Left ventricle myocardium superior (tissue), 1 donor: ENCODE measurements at regions not wholly inside any gene's neighbourhood (a gene's known extent, or its start where the extent isn't known, plus 50 kb on each side); places are given as distances from the start of the nearest gene placed in this dataset.
"Not testable (repeated sequence)": the region's sequence is repeated elsewhere in the genome, so short reads cannot be mapped to it uniquely, and the experiment has no call there.

Experiments used
- ATAC-seq: fragments of 200-7000 bp; cut with Tn5 transposase; one replicate; pipeline ENCODE4 v1.9.1; 2020; ENCODE audit warnings: mild to moderate bottlenecking, moderate library complexity
- DNase-seq: peaks from one replicate; pipeline ENCODE4 v3.0.0-alpha.2; 2020
- intact Hi-C: fragments of 100-400 bp; cut with micrococcal nuclease; formaldehyde crosslinking; loops from one replicate; pipeline ENCODE4 v1.11.0; 2022
- donor health status: DM: no; HTN: yes; CAD: no; lungs with severe emphysema.

DNA sequence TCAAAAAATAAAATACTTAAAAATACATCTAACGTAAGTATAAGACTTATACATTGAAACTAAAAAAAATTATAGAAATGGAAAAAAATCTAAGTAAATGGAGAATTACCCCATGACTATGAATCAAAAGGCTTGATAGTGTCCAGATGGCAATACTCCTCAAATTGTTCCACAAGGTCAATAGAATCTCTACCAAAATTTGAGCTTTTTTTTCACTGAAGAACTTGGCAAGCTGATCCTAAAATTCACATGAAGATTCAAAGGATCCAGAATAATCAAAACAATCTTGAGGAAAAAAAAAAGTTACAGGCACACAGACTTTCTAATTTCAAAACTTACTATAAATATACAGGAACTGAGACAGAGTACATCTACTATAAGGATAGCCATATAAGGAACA is 448.4 kb upstream of the CDH11 start:
- no peak for ATAC-seq
- no peak for DNase-seq
- intact Hi-C loops: no loop called here

DNA sequence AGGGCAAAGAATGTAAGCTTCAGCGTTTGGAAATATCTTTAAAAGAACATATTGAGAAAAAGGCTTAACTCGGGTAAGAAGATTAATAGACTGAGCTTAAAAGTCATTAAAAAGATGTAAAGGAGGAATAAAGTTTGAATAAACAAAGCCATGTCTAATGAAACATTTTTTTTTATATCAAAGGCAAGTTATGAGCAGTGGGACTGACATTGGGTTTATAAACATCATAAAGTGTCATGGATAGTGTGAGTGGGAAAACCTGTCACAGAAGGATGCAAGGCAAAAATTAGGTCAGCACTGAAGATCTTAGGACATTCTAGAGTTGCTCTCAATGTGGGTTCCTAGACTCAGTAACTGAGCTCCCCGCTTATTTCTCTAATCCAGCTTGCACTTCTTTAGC is 438.0 kb upstream of the CDH11 start:
- ATAC-seq (no peak), DNase-seq (no peak)
- intact Hi-C loops: no loop called here

DNA sequence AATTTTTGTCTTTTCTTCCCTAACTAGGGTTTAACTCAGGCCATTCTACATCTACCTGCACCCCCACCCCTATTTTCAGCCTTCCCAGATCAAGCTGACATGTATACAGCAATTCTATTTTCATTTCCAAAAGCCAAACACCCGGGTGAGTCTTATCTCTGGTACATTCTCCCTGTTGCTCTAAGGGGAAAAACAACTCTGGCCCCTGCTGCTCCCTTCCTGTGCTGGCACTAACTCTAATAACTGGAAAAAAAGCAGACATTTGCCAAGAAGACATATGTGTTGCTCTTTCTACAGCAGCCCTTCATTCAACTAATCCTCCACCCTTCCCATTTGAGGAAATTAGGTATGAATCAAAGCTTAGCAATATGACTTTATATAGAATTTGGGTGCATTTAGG is 427.8 kb upstream of the CDH11 start:
- intact Hi-C loops: not testable (repeated sequence)
- ATAC-seq: peak; percentile 57

DNA sequence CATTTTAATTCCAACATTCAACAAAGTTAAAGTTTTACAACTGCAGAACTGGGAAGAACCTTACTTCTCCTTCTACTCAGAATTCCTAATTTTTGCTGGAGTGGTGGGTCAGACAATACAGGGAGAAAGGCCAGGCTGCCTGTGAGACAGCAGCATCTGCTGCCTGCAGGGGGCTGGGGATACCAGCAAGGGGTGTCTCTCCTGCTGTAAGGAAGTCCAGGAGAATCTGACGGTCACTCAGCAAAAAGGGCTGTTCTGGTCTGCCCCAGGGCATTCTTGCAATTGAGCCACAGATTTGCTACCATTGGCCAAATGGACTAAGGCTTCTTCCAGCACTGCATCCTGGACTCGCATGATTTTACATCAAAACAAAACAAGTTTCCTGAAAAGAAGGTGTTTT is 426.6 kb upstream of the CDH11 start:
- ATAC-seq: no peak
- intact Hi-C loops: no loop called here
- no peak for DNase-seq

More for the DNA sequence above, 427.8 kb upstream of the CDH11 start:
- not testable (repeated sequence) for DNase-seq

DNA sequence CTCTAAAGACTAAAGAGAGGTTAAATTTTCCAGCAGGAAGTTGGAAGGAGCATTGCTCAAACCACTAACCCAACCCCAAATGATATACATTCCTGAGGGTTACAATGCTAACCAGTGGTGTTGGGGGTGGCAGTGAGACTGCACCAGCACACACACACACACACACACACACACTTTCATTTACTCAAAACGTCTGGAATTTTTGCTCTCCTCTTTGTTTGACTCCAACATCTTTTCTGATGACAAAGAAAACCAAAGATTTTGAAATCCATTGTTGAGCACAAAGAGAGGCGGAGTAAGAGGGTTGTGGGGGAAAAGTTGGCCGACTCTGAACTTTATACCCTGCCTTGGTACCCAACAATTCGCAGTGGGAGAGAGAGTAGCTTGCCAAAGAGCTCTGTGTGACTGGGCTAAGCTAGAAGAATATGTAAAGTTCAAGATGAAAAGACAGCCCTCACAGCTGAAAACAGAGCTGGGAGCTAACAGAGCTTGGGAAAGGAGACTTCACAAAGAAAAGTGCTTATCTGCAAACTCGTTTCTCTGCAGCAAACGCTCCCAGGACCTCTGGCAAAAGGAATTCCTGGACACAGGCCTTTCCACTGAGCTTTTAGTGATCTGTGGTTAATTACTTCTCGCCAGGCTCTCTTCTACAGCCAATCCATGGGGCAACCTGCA is 426.0 kb upstream of the CDH11 start:
- DNase-seq: no peak
- ATAC-seq: no peak
- intact Hi-C loops: no loop called here

DNA sequence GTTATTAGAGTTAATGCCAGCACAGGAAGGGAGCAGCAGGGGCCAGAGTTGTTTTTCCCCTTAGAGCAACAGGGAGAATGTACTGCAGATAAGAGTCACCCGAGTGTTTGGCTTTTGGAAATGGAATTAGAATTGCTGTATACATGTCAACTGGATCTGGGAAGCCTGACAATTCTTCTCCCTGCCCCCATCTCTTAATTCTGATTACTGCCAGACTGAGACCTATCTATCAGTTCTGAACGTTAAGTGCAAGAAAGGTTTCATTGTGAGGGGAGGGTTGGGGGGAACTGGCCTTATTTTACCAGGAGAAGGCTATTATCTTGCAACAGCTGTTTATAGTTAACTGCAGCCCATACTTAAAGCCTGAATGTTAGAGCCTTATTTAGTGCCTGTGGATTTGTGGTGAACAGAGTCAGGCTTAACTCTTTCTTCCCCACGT is 424.5 kb upstream of the CDH11 start:
- ATAC-seq: peak; percentile 82
- intact Hi-C loops: no loop called here
- DNase-seq: no peak

DNA sequence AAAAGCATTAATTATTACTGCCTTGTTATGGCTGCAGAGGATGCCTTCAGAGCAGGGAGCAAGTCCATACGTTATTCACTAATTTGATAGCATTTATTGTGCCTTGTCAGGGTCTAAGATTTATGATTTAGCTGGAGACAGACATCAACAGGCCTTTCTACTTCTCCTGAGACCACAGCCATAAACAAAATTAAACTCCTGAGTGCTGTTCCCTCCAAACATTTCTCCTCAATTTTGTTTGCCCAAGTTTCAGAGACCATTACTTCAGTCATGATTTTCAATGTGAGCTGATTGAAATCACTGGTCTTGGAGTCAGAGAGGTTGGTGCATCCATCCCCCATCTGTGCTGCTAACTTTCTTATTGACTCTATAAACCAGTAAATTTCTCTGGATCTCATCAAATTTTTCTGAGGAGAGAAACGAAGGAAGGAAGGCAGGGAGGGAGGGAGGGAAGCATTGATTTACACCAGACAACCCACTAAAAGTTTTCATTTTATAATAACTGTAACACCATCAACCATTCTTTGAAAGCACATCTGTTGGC is 423.6 kb upstream of the CDH11 start:
- no peak for ATAC-seq
- intact Hi-C loops: no loop called here
- DNase-seq: no peak

DNA sequence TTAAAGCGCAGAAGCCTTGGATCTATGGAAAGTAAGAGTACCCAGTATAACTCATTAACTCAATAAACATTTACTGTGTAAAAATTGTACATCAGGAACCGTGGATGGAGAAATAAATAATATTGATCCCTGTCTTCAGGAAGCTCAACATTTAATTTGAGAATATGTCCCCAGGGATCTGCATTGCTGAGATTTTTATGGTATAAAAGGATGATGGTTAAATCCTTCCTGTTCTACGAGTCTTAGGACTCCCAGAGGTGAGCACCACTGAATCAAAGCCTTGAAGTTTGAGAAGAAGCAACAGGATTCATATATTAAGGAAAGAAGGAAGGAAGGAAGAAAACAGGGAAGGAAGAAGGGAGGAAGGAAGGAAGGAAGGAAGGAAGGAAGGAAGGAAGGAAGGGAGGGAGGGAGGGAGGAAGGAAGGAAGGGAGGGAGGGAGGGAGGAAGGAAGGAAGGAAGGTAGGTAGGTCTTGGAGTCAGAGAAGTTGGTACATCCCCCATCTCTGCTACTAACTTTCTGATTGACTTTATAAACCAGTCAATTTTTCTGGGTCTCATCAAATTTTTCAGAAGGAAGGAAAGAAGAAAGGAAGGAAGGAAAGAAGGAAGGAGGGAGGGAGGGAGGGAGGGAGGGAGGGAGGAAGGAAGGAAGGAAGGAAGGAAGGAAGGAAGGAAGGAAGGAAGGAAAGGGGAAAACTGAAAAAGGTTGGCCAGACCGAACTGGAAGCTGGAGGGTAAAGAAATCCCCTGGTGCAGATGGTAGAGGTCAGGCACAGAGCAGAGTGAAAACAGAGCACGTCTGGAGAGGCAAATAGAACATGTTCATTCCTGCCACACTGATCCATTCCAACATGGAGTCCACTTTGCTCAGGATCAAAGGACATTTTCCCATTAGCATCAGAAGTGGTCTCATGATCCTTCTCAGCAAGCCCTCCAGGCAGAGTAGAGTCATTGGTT is 422.2 kb upstream of the CDH11 start:
- intact Hi-C loops: no loop called here
- no peak for ATAC-seq
- no peak for DNase-seq

DNA sequence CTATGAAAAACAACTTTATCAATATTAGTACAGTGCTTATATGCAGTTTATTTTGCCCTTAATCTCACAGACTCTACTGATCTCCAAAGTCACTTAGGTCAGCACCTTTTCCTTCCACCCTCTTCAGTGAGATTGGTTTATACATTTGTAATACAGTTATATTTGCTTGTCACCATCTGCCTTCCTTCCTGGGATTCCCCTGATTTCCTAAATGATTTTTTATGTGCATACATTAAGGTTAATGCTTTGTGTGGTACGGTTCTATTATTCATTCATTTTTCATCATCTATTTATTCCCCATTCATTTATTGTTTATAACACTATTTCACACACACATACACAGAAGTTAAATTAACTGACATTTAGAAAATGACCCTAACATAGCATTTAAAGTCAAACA is 419.8 kb upstream of the CDH11 start:
- ATAC-seq (no peak), DNase-seq (no peak)
- intact Hi-C loops: no loop called here

DNA sequence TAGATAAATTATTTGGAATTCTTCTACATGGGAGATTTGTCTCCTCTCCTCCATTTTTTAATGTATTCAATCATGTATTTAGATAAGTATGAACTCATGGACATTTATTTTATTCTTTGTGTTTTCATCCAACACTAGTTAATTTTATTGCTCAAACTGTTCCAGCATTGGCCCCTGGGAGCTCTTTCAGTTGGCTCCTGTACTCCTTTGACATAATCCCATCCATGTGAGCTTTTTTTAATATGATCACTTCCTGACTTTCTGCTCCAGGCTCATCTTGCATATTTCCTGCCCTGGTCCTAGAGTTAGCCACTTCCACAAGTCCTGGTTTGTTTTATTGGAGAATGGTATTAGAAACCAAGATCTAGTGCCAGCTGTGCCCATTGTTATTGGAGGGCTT is 419.0 kb upstream of the CDH11 start:
- no peak for ATAC-seq
- no peak for DNase-seq
- intact Hi-C loops: no loop called here

DNA sequence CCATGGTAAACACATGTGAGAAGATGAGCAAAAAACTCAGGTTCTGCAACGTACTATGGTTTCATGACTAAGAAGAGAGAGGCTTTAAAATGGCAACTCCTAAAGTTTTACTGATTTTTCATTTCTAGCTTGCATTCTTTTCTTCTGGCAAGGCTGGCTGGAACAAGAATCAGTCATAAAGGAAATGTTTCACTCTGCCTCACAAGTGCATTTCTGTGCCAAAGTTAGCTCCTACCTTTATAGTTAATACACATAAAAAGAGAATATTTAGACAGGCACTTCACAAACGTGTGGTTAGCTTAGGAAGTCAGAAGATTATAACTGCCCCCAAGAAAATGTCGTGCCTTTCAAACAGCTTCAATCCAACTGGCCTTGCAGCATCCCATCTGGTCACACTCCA is 417.1 kb upstream of the CDH11 start:
- ATAC-seq: no peak
- intact Hi-C loops: no loop called here
- no peak for DNase-seq

DNA sequence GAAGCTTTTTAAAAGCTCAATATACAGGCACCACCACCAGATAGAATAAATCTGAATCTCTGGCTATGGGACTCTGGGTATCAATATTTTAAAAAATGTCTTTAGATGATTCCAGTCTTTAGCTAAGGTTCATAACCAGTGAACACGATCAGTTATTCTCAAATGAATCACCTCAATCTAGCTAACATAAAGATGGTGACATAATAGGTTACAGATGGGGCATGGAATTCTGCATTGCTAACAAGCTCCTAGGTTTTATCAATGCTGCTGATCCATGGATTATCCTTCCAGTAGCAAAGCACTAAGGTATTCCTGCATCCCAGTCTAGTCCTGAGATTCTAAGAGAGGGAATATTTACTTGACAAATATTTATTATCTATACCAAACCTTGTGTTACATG is 415.5 kb upstream of the CDH11 start:
- ATAC-seq: no peak
- intact Hi-C loops: no loop called here
- no peak for DNase-seq

DNA sequence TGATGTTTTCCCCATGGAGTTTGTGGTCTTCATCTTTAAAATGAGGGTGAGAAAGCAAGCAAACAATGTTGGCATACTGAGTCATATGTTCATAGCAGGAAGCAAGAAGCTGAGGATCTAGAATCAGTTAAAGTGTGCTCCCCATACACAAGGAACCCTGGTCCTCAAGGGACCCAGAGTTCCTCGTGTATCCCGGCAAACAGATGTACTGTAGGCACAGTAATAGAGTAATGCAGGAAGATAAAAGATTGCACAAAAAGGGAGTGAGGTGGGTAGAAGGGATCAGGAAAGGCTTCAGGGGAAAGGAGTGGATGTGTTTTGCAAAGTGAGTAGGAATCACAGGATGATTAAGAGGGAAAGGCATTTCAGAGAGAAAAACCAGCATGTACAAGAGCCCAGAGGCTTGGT is 412.3 kb upstream of the CDH11 start:
- ATAC-seq (no peak), DNase-seq (no peak)
- intact Hi-C loops: no loop called here

DNA sequence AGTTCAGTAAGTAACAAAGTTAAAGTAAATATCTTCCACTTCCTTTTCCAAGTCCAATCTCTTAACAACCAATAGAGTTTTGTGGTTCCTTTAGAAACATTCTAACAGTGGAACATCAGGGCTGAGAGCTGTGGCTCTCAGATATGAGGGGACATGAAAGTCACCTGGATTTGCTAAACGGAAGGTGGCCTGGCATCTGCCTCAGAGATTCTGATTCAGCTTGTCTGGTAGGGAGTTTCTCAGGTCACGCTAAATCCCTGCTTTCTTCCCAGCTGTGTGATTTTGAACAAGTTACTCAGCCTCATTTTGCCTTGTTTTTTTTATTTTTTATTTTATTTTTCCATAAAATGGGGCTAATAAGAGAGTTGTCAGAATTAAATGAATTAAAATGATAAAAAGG is 411.0 kb upstream of the CDH11 start:
- ATAC-seq (no peak), DNase-seq (no peak)
- intact Hi-C loops: no loop called here

DNA sequence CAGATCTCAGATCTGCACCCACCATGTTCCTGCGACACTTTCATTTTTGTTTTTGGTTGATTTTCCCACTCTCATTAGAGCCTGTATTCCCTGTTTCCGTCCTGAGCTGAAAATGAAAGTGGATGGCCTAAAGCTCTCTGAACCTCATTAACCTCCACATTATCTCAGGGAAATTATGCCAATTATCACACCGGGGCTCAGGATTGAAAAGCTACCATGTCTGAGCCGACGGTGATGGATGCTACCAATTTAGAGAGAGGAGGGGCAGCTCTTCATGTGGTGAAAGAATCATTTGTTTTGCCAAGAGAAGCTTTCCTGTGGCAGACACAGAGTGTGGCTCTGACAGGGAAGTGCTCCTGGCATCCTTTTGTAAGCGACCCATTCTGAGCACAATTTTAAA is 410.4 kb upstream of the CDH11 start:
- intact Hi-C loops: no loop called here
- no peak for ATAC-seq
- DNase-seq: no peak

DNA sequence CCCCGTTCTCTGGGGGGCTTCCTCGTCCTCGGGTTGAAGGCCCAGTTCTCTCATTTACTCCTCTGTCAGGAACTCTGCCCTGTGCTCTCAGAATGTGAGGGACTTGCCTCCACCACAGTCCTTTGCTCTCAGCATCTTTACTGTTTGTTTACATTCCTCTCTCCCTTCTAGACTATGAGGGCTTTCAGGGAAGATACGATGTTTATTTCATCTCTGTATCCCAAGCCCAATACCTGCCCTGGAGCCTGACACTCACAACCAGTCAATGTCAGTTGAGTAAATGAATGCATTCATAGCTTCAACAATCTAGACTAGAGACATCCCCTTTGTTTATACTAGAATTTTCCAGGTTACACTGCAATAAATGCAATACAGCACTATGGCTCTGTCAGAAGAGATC is 409.6 kb upstream of the CDH11 start:
- intact Hi-C loops: no loop called here
- no peak for ATAC-seq
- DNase-seq: no peak

DNA sequence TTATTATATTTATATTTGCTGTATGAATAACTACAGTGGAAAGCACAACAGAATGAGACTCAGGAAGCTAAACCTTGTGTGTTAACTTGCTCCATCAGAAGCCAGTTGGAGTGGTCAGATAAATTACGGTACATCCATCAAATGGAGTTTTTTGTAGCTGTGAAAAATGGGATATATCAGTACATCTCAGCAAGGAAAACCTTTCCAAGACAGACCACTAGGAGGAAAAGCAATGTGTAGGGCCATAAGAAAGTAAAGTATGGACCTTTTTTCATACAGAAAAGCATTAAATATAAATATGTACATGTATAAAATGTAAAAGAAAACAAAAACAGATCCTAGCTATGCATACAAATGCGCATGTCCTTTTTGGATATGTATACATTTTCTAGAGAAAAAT is 403.8 kb upstream of the CDH11 start:
- intact Hi-C loops: no loop called here
- no peak for ATAC-seq
- DNase-seq: no peak

DNA sequence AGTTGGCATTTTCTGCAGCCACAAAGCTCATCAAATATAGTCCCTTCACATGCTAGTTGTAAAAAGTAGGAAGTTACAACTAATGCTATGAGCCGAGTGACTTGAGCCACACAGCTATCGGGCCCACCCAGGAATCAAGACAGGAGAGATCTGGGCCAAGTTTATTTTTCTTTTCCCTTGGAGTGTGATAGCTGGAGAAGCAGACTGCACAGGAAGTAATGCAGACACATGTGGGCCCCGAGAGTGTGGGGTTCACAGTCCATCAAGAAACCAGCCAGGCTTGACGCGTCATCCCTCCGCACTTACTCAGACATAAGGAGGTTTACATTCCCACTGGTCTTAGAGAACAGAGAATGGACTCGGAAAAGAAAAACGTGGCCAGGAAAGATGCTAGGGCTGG is 403.1 kb upstream of the CDH11 start:
- ATAC-seq (peak; percentile 43), DNase-seq (no peak)
- intact Hi-C loops: no loop called here

DNA sequence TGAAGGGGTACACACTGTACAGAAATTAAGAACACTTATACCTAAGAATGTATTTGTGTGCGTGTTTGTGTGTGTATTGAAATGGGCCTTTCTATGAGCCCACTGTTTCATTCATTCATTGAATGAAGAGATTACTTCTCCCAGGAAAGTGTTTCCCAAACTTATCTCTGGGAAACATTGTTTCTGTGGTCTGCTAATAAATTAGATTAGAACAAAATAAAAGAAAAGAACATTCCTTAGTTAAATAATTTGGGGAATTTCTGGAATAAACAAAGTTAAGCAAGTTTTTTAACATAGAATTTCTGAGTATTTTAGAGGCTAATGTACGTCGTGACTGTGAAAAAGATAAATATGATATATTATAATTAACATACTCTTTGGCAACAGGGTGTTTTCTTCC is 402.4 kb upstream of the CDH11 start:
- intact Hi-C loops: no loop called here
- no peak for DNase-seq
- no peak for ATAC-seq

DNA sequence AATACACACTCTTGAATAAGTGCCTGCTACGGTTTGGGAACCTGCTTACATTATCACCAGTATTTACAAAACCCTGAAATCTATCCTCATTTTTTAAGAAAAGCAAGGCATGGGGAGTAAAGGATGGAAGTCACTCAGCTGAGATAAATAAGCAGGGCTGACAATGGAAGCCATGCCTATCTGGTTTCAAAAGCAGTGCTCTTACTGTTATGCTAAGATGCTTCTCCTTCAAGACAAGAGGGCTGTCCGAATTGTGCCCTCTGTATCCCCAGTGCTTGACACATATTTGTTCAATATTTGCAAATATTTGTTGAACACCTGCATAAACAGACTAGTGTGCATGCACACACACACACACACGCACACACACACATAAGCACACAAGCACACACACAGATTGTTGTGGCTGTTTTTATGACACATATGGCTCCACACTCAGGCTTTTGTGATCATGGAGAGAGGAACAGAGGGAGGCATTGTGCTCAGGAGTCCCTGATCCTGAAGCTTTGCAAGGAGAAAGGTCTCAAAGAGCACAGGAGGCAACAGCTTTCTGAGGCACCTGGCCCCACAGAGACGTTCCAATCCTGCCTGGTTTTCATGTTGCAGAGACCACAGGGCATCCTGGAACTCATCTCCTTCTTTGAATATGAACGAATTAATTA is 401.6 kb upstream of the CDH11 start:
- DNase-seq: no peak
- no peak for ATAC-seq
- intact Hi-C loops: no loop called here
